Muscle of leg (tissue), 3 donors: ENCODE measurements at regions not wholly inside any gene's neighbourhood (a gene's known extent, or its start where the extent isn't known, plus 50 kb on each side); places are given as distances from the start of the nearest gene placed in this dataset.

Experiments used
- DNase-seq: peaks from one replicate; pipeline ENCODE4 v3.0.0; 2013
- H3K27ac ChIP-seq: one replicate; pipeline ENCODE4 v1.5.1; 2013; ENCODE audit warnings: mild to moderate bottlenecking, low read length, control low read depth
- H3K27me3 ChIP-seq: one replicate; pipeline ENCODE4 v1.6.1; 2013; ENCODE audit warnings: low read length; ENCODE audit not compliant: control insufficient read depth, insufficient read depth
- H3K36me3 ChIP-seq: one replicate; pipeline ENCODE4 v1.6.1; 2013; ENCODE audit warnings: low read length; ENCODE audit not compliant: control insufficient read depth, insufficient read depth
- H3K4me1 ChIP-seq: one replicate; pipeline ENCODE4 v1.6.1; 2013; ENCODE audit warnings: low read length; ENCODE audit not compliant: control insufficient read depth, insufficient read depth
- H3K4me3 ChIP-seq: one replicate; pipeline ENCODE4 v1.5.1; 2013; ENCODE audit warnings: low read length, control low read depth
- H3K9me3 ChIP-seq: replicated peaks from 2 replicates; pipeline ENCODE4 v1.6.1; 2013; ENCODE audit warnings: low read depth, low read length; ENCODE audit not compliant: control insufficient read depth
- WGBS: methylation state at CpG from one replicate; pipeline ENCODE4 v1.1.5; 2013; ENCODE audit warnings: missing lambda C conversion rate; ENCODE audit not compliant: insufficient coverage; 5-methylcytosine and 5-hydroxymethylcytosine counted together

DNA sequence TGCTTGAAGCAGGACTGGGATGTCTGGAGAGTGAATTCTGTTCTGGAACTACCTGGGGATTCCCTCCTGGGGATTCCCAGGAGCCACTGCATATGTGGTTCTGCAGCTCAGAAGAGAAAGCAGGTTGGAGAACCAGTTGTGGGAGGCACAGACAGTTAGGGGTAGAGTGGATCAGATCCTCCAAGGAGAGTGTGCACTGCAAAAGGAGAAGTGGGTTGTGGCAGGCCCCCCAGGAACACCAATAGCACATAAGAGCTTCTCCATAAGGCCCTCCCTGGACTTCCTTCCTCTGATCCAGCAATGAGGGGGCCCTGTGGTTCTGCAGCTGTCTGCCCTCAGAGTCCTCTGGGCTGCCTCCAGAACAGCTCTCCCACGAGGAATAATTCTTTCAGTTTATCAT is 369.2 kb upstream of the CNR1 start:
- no peak for DNase-seq
- H3K36me3 ChIP-seq: no peaks in the 10 kb centered on the region
- no CpG with 5 or more reads among the region's 1 CpG for WGBS

DNA sequence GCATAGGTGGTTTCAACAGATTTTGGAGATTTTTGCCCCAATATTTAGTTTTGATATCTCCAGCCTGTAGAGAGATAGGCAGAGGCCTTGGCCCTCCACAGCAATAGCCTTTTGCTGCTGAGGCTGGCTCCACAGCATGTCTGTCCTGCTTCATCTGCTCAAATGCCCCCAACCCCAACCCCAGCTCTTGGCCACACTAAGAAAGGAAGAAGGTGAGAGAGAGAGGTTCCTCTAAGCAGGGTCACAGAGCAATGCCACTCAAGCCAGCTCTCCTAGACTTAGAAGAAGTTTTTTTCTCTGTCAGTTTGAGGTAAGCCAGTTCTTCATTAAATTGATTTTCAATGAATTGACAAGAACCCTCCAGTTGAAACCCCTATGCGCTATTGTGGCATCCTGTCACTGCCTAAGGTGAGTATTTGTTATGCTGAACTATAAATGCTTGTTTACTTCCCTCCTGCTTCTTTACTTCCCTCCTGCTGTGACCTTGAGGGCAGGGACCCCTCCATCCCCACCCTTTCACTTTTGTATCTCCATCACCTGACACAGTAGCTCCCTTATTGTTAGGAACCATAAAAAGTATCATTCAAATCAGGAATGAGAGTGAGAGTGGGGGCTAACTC is 366.2 kb upstream of the CNR1 start:
- no peak overlapping the region for H3K4me3 ChIP-seq
- no CpG with 5 or more reads among the region's 1 CpG for WGBS
- H3K9me3 ChIP-seq: no peaks in the 10 kb centered on the region
- H3K36me3 ChIP-seq: no peaks in the 10 kb centered on the region
- no peaks in the 10 kb centered on the region for H3K4me1 ChIP-seq
- no peak overlapping the region for H3K27ac ChIP-seq
- no peaks in the 10 kb centered on the region for H3K27me3 ChIP-seq
- DNase-seq: no peak

More for the DNA sequence above, 369.2 kb upstream of the CNR1 start:
- Histone ChIP-seq H3K9me3 (no peaks in the 10 kb centered on the region), H3K27ac (no peak overlapping the region), H3K27me3 (no peaks in the 10 kb centered on the region), H3K4me3 (no peak overlapping the region), H3K4me1 (no peaks in the 10 kb centered on the region)

DNA sequence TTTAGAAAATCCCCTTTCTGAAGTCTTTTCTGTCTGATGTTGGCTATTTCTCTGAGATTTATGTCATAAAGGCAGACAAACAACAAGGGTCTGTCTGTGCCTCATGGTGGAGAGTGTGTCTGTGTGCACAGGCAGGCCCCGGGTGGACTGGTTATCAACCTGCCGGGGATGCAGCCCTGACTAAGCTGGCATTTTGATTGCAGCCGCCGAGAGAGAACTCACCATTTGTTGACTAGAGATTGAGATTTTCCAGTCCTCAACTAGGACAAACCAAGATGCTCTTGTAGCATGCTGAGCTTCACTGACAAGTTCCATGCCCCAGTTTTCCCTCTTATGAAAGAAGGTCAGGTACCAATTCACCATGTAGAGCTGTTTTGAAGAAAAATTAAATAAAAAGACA is 363.6 kb upstream of the CNR1 start:
- Histone ChIP-seq H3K36me3 (no peaks in the 10 kb centered on the region), H3K4me3 (no peak overlapping the region), H3K27ac (no peak overlapping the region), H3K4me1 (no peaks in the 10 kb centered on the region), H3K9me3 (no peaks in the 10 kb centered on the region), H3K27me3 (no peaks in the 10 kb centered on the region)
- DNase-seq: no peak
- WGBS: 80% methylated on average over 2 of the region's 4 CpGs

- Histone ChIP-seq H3K4me3 (no peak overlapping the region), H3K27ac (no peak overlapping the region), H3K9me3 (no peaks in the 10 kb centered on the region), H3K4me1 (no peaks in the 10 kb centered on the region), H3K27me3 (no peaks in the 10 kb centered on the region), H3K36me3 (no peaks in the 10 kb centered on the region)
- whole genome bisulfite sequencing: 81% methylated on average over 5 of the region's 7 CpGs
- DNase-seq: no peak
These were observed 354.3 kb upstream of the CNR1 start for GRCh38 chr6:88520445-88520844.

DNA sequence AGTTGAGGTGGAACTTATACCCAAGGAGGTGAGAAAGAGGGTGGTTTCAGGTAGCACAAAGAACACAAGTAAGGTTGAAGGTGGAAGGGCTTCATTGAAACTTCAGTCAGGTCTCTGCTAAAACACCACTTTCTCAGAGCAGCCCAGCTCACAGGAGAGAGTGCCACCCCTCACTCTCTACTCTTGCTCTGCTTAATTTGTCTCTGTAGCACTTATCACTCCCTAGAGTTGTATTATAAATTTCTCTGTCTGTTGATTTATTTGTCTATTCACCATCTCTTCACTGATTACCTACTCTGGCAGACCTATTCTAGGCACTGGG is 353.8 kb upstream of the CNR1 start:
- no peak for DNase-seq
- Histone ChIP-seq H3K27me3 (no peaks in the 10 kb centered on the region), H3K9me3 (no peaks in the 10 kb centered on the region), H3K27ac (no peak overlapping the region), H3K4me3 (no peak overlapping the region), H3K4me1 (no peaks in the 10 kb centered on the region), H3K36me3 (no peaks in the 10 kb centered on the region)

DNA sequence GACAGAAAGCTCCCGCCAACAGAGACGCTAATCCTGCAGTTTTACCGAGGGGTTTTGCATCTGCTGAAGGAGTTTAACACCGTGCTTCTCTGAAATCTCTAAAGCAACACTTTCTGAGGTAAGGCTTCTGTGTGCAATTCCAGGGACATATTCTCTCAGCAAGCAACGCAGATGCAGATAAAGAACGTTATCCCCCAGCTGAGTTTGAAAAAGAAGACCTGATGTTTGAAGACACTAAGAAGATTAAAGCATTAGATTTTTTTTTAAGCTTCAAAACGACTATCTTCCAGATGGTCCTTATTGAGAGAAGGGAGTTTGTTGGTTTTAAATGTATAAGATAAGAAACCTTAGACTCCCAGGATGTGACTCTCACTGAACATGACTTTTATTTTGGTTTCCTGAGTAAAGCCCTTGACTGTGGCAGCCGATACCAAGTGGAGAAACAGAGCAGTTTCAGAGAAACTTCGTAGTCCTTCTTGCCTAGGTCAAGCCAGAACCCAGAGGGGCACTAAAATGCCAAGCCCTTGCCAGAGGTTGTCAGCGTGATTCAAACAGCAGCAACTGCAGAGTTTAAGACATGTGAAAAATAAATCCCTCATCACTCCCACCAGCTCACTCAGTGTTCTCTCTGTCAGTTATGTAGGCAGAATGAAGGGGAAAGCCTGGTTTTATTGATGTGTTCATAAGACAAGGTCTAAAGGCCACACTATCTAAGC is 353.3 kb upstream of the CNR1 start:
- H3K36me3 ChIP-seq: no peaks in the 10 kb centered on the region
- H3K4me3 ChIP-seq: no peak overlapping the region
- DNase-seq: peak; percentile 4
- WGBS: 36% methylated on average over 6 of the region's 10 CpGs
- no peaks in the 10 kb centered on the region for H3K4me1 ChIP-seq
- H3K27ac ChIP-seq: no peak overlapping the region
- H3K27me3 ChIP-seq: no peaks in the 10 kb centered on the region
- no peaks in the 10 kb centered on the region for H3K9me3 ChIP-seq

DNA sequence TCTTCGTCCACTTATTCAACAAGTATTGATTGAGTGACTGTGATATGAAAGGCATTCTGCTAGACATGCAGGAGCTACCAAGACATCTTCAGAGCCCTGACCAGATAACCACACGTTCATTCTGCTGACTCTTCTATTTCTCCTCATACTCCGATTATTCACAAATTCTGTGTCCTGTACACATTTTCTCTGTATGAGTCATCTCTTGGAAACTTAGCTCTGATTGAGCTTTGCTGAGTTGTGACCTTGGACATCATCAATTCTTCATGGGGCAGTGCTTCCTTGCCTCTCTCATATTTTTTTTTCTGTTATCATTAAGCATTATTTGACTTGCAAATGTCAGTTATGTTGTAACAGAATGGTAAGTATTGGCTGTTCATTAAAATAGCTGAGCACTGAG is 351.6 kb upstream of the CNR1 start:
- DNase-seq: no peak
- H3K9me3 ChIP-seq: no peaks in the 10 kb centered on the region
- no peaks in the 10 kb centered on the region for H3K36me3 ChIP-seq
- H3K4me1 ChIP-seq: no peaks in the 10 kb centered on the region
- H3K27ac ChIP-seq: no peak overlapping the region
- no peaks in the 10 kb centered on the region for H3K27me3 ChIP-seq
- no peak overlapping the region for H3K4me3 ChIP-seq
- 76% methylated on average over 2 of the region's 3 CpGs for WGBS

GRCh38 chr6:88513920-88514319 is 347.8 kb upstream of the CNR1 start:
- no peaks in the 10 kb centered on the region for H3K36me3 ChIP-seq
- H3K4me1 ChIP-seq: no peaks in the 10 kb centered on the region
- 100% methylated on average over 2 of the region's 4 CpGs for WGBS
- no peak for DNase-seq
- no peak overlapping the region for H3K27ac ChIP-seq
- peaks cover 2% of the 10 kb centered on the region for H3K9me3 ChIP-seq
- H3K4me3 ChIP-seq: no peak overlapping the region
- no peaks in the 10 kb centered on the region for H3K27me3 ChIP-seq

- no peak overlapping the region for H3K27ac ChIP-seq
- H3K36me3 ChIP-seq: no peaks in the 10 kb centered on the region
- H3K4me1 ChIP-seq: no peaks in the 10 kb centered on the region
- peaks cover 2% of the 10 kb centered on the region for H3K9me3 ChIP-seq
- DNase-seq: no peak
- no peaks in the 10 kb centered on the region for H3K27me3 ChIP-seq
- no peak overlapping the region for H3K4me3 ChIP-seq
These were observed 347.3 kb upstream of the CNR1 start for GRCh38 chr6:88513471-88513870.

GRCh38 chr6:88512951-88513350 is 346.8 kb upstream of the CNR1 start:
- Histone ChIP-seq H3K9me3 (peaks cover 2% of the 10 kb centered on the region), H3K4me1 (no peaks in the 10 kb centered on the region), H3K36me3 (no peaks in the 10 kb centered on the region), H3K4me3 (no peak overlapping the region), H3K27me3 (no peaks in the 10 kb centered on the region), H3K27ac (no peak overlapping the region)
- WGBS: 44% methylated on average over 1 of the region's 1 CpG
- no peak for DNase-seq

DNA sequence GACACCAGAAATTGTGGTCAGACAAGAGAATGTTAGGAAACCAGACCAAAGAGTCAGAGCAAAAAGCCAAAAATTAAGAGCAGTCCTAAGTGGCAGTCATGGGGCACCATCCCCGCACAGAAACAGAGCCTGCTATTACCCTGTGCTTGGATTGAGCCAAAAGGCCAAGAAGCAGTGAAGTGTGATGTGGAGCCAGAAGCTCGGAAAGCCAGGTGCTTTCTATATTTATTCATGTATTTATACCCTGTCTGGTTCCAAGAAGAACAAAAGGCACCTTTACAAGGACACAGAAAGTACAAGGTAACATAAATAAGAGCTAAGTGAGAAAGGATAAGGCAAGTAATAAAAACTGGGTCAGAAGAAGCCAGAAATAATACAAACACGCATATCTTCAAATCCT is 336.2 kb upstream of the CNR1 start:
- WGBS: no CpG with 5 or more reads among the region's 3 CpGs
- no peaks in the 10 kb centered on the region for H3K36me3 ChIP-seq
- no peak overlapping the region for H3K4me3 ChIP-seq
- H3K27ac ChIP-seq: no peak overlapping the region
- no peak for DNase-seq
- H3K4me1 ChIP-seq: no peaks in the 10 kb centered on the region
- H3K9me3 ChIP-seq: peaks cover 2% of the 10 kb centered on the region
- no peaks in the 10 kb centered on the region for H3K27me3 ChIP-seq
